HUES6 (cell line): ENCODE measurements at regions not wholly inside any gene's neighbourhood (a gene's known extent, or its start where the extent isn't known, plus 50 kb on each side); places are given as distances from the start of the nearest gene placed in this dataset.

Experiments used
- H3K27ac ChIP-seq: 2 replicates; pipeline ENCODE4 v1.7.0; 2013; ENCODE audit warnings: low read depth, mild to moderate bottlenecking, low read length, inconsistent platforms
- H3K27me3 ChIP-seq: 2 replicates; pipeline ENCODE4 v1.6.1; 2013; ENCODE audit warnings: low read length; ENCODE audit not compliant: control insufficient read depth, insufficient read depth
- H3K36me3 ChIP-seq: 2 replicates; pipeline ENCODE4 v1.6.1; 2013; ENCODE audit warnings: low read length; ENCODE audit not compliant: control insufficient read depth, insufficient read depth
- H3K4me1 ChIP-seq: 2 replicates; pipeline ENCODE4 v1.6.1; 2013; ENCODE audit warnings: low read length; ENCODE audit not compliant: control insufficient read depth, insufficient read depth
- H3K4me3 ChIP-seq: 2 replicates; pipeline ENCODE4 v1.5.1; 2013; ENCODE audit warnings: low read depth, low read length
- H3K9ac ChIP-seq: one replicate; pipeline ENCODE4 v1.6.1; 2013; ENCODE audit warnings: mild to moderate bottlenecking, low read length
- H3K9me3 ChIP-seq: 2 replicates; pipeline ENCODE4 v1.6.1; 2013; ENCODE audit warnings: low read depth, low read length; ENCODE audit not compliant: control insufficient read depth, insufficient read depth

DNA sequence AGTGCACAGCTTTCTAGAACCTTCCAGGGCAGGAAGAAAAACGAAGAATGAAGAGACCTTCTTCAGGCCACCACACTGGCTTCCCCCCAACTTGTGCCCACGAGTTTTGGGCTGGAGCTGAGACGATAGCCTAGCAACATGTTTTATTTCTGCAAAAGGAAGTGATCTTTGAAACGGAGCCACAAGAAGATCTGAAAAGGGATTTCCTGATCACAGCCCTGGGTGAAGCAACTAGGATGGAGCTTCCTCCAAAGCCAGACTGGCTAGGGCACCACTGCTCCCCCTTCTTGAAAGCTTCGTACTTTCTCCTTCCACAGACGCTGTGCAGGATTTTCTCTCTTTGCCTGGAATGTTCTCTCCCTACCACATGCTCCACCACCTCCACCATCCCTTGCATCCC, 418.3 kb downstream of the MED13L start:
- Histone ChIP-seq H3K9me3 (no peaks in the 10 kb centered on the region), H3K9ac (no peak overlapping the region), H3K4me1 (peaks cover 10% of the 10 kb centered on the region), H3K4me3 (no peak overlapping the region), H3K27me3 (no peaks in the 10 kb centered on the region), H3K27ac (no peak overlapping the region), H3K36me3 (no peaks in the 10 kb centered on the region)

DNA sequence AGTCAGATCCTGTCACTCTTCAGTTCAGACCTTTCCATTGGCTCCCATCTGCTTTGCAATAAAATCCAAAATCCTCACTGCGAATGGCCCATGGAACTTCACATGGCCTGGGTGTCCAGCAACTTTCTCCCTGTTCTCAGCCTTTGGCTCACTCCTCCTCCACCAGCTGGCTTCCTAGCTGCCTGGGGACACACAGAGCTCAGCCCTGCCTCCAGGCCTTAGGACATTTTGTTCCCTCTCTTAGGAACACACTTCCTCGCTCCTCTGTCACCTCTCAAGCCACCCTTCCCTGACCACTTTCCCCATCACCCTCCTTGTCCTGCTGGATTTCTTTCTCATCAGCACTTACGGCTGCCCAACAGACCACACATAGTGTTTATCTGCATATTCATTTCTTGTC, 419.6 kb downstream of the MED13L start:
- Histone ChIP-seq H3K27me3 (no peaks in the 10 kb centered on the region), H3K9me3 (no peaks in the 10 kb centered on the region), H3K4me3 (no peak overlapping the region), H3K4me1 (peaks cover 5% of the 10 kb centered on the region), H3K36me3 (no peaks in the 10 kb centered on the region), H3K27ac (no peak overlapping the region), H3K9ac (no peak overlapping the region)

DNA sequence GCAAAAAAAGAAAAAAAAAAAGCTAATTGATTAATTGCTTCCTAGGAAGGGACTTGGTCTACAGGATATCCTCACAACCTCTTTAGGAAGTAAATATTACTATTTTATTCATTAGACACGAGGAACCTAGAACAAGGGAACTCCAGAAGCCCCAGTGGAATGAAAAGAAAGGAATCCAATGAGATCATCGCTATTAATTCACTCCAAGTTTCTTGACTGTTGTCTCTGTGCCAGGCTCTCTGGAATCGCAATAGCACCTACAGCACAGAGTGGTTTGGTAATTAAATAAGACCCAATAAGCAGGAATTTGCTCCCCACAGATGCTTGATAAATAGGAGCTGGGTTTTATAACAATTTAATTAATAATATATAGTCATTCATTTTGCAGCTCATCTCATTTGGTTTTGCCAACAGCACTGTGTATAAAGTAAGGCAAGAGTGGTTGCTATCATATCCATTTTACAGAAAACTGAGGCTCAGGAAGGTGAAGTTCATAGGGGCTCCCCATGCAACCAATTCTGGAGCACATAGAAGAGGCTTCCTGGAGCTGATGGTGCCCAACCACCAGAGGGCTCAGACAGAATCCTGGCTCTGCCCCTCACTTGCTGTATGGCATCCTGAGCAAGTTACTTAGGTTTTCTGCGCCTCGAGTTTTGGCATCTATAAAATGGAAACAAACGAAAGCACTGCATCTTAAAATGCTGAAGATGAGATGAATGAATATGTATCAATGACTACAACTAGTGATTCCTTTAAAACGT, 420.2 kb downstream of the MED13L start:
- Histone ChIP-seq H3K36me3 (no peaks in the 10 kb centered on the region), H3K9me3 (no peaks in the 10 kb centered on the region), H3K27ac (no peak overlapping the region), H3K4me3 (no peak overlapping the region), H3K9ac (no peak overlapping the region), H3K4me1 (peaks cover 4% of the 10 kb centered on the region; the same call in 1 of the 2 replicates), H3K27me3 (no peaks in the 10 kb centered on the region)

DNA sequence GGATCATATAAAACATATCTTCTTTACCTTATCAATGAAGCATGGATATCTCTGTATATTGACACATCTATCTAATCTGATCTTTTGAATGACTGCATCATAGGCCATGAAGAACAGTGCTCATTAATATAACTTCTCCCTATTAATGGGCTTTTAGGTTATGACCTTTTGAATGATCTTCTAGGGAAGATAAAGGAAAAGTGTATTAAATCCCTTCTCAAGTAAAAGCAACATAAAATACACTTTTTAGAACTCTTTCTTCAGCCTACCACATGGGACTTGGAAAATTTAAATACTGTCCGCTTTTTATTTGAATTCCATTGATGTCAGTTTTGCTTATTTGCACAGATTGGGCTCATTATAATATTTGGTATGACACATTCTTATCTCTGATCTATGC, 425.4 kb downstream of the MED13L start:
- H3K27ac ChIP-seq = no peak overlapping the region
- no peaks in the 10 kb centered on the region for H3K4me1 ChIP-seq
- H3K27me3 ChIP-seq = no peaks in the 10 kb centered on the region
- H3K36me3 ChIP-seq = no peaks in the 10 kb centered on the region
- no peak overlapping the region for H3K9ac ChIP-seq
- peaks cover 12% of the 10 kb centered on the region for H3K9me3 ChIP-seq
- H3K4me3 ChIP-seq = no peak overlapping the region

DNA sequence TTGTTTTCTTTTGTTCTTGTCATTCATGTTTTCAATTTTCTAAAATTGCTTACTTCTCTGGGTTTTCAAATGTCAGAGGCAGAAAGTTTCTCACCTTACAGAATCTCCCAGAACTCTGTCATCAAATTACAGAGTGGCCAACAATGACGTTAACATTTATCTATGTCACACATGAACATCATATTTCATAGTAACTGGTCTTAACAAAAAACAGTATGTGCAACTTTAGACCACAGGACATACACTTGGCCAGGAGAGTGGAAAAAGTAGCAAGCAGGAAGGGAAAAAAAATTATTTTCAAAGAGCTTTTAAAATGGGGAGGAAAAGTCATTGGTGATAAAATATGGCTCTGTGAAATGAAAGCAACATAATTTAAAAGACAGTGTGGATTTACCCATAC, 426.5 kb downstream of the MED13L start:
- no peak overlapping the region for H3K27ac ChIP-seq
- H3K9me3 ChIP-seq = peaks cover 12% of the 10 kb centered on the region
- no peaks in the 10 kb centered on the region for H3K27me3 ChIP-seq
- H3K4me1 ChIP-seq = no peaks in the 10 kb centered on the region
- H3K36me3 ChIP-seq = no peaks in the 10 kb centered on the region
- no peak overlapping the region for H3K9ac ChIP-seq
- no peak overlapping the region for H3K4me3 ChIP-seq

DNA sequence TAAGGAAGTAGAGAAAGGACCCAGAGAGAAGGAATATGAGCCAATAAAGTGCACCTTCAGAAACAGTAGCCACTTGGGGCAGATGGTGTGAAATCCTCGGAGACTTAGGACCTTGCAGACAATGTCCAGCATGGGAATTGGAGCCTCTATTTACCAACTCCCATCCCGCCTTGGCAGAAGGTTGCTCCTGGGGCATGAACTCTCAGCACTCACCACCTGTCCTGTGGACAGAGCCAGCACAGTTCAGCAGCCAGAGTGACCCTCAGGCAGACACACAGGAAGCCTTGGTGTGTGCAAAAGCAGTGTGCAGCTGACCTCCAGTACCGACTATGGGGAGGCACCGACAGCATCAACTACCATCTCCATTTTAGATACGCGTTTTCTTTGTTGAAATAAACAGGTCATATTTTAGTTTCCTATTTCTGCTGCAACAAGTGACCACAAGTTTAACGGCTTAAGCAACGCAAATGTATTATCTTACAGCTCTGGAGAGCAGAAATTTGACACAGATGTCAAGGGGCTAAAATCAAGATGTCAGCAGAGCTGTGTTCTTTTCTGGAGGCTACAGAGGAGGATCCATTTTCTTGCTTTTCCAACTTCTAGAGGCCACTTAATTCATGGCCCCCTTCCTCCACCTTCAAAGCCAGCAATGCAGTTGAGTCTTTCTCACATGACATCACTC, 428.1 kb downstream of the MED13L start:
- H3K36me3 ChIP-seq = no peaks in the 10 kb centered on the region
- peaks cover 12% of the 10 kb centered on the region for H3K9me3 ChIP-seq
- H3K27ac ChIP-seq = no peak overlapping the region
- no peaks in the 10 kb centered on the region for H3K27me3 ChIP-seq
- H3K9ac ChIP-seq = no peak overlapping the region
- no peak overlapping the region for H3K4me3 ChIP-seq
- H3K4me1 ChIP-seq = no peaks in the 10 kb centered on the region

DNA sequence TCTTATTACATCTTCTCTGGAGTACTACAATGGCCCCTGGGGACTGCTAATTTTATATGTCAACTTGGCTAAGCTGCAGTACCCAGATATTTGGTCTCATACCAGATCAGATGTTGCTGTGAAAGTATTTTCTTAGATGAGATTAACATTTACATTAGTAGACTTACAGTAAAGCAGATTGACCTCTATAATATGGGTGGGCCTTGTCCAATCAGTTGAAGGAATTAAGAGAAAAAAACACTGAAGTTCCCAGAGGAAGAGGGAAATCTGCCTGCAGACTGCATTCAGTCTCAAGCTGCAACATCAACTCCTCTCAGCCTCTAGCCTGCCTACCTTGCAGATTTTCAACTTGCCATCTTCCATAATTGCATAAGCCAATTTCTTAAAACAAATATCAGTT, 430.1 kb downstream of the MED13L start:
- H3K9ac ChIP-seq = no peak overlapping the region
- peaks cover 12% of the 10 kb centered on the region for H3K9me3 ChIP-seq
- H3K4me1 ChIP-seq = no peaks in the 10 kb centered on the region
- H3K27ac ChIP-seq = no peak overlapping the region
- H3K4me3 ChIP-seq = no peak overlapping the region
- H3K36me3 ChIP-seq = no peaks in the 10 kb centered on the region
- H3K27me3 ChIP-seq = no peaks in the 10 kb centered on the region

DNA sequence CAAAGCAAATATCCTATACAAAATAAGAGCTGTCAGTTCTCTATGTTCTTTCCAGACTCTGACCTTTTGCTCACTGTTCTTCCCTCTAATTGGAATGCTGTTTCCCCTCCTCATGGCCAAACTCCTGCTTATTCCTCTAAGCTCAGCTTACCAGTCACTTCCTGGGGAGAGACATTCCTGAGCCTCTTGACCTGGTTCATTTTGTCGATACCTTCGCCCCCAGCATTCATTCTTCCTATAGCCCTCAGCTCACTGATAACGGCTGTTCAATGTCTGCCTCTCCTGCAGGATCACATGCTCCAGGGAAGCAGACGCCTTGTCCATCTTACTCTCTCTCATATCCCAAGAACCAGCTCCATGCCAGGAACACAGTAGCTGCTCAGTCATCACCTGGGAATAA, 431.0 kb downstream of the MED13L start:
- Histone ChIP-seq H3K4me3 (no peak overlapping the region), H3K4me1 (no peaks in the 10 kb centered on the region), H3K27ac (no peak overlapping the region), H3K36me3 (no peaks in the 10 kb centered on the region), H3K9me3 (peaks cover 12% of the 10 kb centered on the region), H3K27me3 (no peaks in the 10 kb centered on the region), H3K9ac (no peak overlapping the region)

DNA sequence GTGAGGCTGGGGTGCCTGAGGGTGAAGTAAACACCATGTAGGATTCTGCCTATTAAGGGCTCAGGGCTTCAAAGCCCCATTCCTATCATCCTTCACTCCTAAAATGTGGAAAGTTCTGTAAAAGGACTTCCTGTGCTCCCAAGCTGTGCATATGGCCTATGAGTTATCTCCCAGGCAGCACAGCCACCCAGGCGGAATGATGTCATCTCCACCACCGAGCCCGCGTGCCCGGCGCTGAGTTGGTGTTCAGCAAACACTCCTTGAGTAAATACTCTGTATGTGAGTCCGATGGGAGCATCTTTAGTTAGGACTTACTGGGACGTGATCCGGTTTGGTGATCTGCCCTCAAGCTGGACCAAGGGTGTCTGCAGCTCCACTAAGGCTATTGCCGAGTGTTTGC, 437.3 kb downstream of the MED13L start:
- no peak overlapping the region for H3K27ac ChIP-seq
- H3K4me3 ChIP-seq = no peak overlapping the region
- H3K9me3 ChIP-seq = no peaks in the 10 kb centered on the region
- no peaks in the 10 kb centered on the region for H3K27me3 ChIP-seq
- no peak overlapping the region for H3K9ac ChIP-seq
- H3K36me3 ChIP-seq = no peaks in the 10 kb centered on the region
- H3K4me1 ChIP-seq = no peaks in the 10 kb centered on the region

DNA sequence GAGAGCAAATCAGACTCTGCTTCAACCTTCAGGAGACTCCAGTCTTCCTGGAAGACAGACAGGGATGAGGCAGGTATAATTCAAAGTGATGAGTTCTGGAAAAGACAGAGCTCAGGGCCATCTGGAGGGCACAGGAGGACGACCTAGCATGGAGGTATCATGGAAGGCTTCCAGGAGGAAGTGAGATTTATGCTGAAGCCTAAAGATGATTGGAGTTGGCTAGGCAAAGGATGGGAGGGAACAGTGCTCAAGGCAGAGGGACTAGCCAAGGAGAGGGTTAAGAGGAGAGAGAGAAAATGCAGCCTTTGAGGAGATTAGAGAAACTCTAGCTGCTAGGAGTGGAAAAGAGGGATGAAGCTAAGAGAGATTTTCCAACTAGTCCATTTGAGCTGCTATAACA, 438.5 kb downstream of the MED13L start:
- Histone ChIP-seq H3K27ac (no peak overlapping the region), H3K9me3 (no peaks in the 10 kb centered on the region), H3K27me3 (no peaks in the 10 kb centered on the region), H3K9ac (no peak overlapping the region), H3K4me3 (no peak overlapping the region), H3K4me1 (no peaks in the 10 kb centered on the region), H3K36me3 (no peaks in the 10 kb centered on the region)

DNA sequence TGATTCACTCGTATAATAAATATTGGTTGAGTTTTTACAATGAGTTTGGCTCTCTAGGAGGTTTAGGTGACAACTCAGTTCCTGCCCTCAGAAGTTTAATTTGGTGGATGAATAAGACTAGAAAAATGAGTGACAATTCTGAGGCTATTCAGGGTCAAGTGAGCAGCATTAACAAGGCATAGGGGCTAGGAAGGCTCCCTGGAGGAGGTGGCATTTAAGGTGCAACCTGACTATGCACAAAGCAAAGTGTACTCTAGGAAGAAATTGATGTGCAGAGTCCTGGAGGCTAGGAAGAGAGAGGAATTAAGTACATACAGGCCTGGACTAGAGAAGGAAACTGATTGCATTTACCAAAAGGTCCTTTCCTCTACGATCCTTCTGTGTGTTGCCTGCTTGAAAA, 440.3 kb downstream of the MED13L start:
- H3K4me3 ChIP-seq = no peak overlapping the region
- H3K9me3 ChIP-seq = no peaks in the 10 kb centered on the region
- no peak overlapping the region for H3K27ac ChIP-seq
- no peaks in the 10 kb centered on the region for H3K27me3 ChIP-seq
- no peak overlapping the region for H3K9ac ChIP-seq
- no peaks in the 10 kb centered on the region for H3K4me1 ChIP-seq
- no peaks in the 10 kb centered on the region for H3K36me3 ChIP-seq
